ENCODE measurements at regions not wholly inside any gene's neighbourhood (a gene's known extent, or its start where the extent isn't known, plus 50 kb on each side); places are given as distances from the start of the nearest gene placed in this dataset.
"Not testable (repeated sequence)": the region's sequence is repeated elsewhere in the genome, so short reads cannot be mapped to it uniquely, and the experiment has no call there.

DNA sequence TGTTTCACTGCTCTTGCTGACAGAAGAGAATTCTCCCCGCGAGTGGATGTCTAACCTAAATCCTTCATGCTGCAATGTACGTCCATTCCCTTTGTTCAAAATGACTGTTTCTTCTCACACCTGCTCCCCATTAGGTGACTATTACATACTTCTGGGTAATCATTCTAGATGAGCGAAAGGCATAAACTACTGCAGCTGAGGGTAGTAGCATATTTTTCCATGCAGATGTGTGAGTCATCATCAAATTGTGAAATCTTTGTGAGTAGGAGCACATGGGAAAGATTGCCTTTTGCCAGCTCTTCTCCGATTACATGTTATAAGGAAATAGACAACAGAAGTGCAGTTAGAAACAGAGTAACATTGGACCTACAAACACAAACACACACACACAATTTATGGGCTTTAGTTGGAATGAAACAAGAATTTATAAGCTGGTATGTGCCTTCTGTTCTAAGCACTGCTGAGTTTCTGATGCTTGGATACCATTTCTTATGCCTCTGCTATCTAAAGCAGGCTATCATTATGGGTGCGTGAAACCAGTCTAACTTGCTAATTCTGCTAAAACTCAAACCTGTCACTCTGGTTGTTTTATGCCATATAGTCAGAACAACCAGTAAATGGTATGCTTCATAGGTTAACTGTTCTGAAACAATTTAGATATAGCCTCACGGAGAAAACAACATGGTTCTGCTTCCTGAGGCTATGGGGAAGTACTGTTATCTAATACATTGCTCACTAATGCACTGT is 346.9 kb upstream of the PSMD7 start:
- no peak for DNase-seq

GRCh38 chr16:73945631-73946030 is 351.0 kb upstream of the PSMD7 start:
- no peak for DNase-seq

DNA sequence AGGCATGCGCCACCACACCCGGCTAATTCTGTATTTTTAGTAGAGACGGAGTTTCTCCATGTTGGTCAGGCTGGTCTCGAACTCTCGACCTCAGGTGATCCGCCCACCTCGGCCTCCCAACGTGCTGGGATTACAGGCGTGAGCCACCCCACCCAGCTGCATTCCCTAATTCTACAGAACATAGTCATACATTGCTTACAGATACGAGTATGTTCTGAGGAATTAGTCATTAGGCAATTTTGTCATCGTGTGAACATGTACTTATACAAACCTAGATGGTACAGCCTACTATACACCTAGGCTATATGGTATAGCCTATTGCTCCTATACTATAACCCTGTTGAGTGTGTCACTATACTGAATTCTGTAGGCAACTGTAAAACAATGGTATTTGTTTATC is 353.4 kb upstream of the PSMD7 start:
- not testable (repeated sequence) for DNase-seq

GRCh38 chr16:73940786-73941185 is 355.8 kb upstream of the PSMD7 start:
- not testable (repeated sequence) for DNase-seq

DNA sequence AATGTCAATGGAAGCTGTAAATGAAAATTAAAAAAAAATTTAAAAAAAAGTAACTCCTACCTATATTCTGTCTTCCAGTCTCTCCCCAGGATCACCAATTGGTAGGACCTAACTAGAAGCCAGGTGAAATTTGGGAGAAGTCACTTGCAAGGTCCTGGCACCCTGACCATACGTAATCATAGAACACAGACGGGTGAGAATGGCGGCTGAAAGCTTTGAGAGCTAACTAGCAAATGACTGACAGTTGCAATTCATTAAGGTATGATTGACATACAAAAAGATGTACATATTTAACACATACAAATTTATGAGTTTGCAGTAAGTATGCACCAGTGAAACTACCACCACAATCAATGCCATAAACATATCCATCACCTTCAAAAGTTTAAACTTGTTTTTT is 372.7 kb upstream of the PSMD7 start:
- DNase-seq, result no peak

- DNase-seq, result no peak
Observed at GRCh38 chr16:73921295-73921694, 375.3 kb upstream of the PSMD7 start.

DNA sequence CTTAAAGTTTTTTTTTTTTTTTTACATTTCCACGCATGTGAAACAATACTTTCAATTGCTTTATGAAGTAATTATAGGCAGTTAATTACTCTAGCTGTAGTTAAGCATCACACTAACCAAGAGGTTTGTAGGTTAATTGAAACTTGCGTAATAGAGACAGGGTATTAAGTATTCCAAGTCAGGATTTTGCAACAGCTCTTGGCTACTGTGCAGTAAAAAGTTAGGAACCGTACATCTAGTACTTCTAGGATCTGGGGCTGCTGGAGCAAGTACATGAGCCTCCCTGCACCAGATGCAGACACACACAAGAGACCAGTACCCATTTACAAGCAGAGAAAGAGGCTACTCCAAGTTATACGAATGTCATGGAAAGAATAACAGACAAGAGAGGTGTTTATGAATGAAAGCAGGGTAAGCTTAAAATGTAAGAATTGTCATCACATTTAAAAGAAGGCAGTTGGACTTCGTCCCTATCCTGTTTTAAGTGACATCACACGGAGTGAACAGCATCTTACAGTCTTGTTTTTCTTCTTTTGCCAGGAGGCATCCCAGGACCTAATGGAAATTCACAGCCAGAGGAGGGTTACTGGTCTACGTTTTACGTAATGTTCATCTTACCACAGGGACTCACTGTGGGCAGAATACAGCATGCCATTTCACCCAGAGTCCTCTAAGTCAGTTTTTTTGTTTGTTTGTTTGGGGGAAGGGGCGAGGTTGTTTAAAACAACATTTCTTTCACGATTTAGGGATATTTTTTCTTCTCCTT is 379.6 kb upstream of the PSMD7 start:
- no peak for DNase-seq

DNA sequence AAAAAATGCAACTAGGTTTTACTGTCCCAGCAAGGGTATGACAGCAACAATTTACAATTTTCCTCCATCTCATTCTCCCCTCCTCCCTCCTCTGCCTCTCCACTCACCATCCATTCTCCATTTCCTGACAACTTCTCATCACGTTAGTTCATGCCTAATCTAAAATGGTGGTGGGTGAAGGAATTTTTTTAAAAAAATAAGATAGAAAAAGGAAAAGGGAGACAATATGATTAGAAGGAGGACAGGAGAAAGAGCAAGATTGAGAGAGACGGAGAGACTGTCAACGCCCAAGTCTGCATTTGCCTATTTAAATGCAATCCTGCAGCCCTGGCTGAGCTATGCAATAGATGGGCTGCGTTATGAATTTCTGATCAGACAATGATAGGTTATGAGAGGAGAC is 380.7 kb upstream of the PSMD7 start:
- DNase-seq, result no peak

DNA sequence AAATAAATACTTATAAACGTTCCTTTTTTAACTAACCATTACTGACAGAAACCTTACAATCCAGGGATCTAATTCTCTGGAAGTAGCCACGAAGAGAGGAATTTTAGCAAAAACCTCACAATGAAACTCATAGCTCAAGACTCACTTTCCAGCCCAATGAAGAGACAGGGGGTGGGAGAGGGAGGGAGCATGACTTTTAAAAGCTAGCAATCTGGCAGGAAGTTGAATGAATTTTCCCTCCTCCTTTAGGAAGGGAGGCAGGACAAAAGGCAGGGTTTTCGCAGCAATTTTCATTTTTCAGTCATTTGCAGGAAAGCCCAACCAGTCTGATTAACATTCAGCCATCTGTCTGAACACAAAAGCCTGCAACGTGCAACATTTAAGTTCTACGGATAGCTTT is 381.5 kb upstream of the PSMD7 start:
- no peak for DNase-seq

GRCh38 chr16:73912850-73913249 is 383.8 kb upstream of the PSMD7 start:
- no peak for DNase-seq

- DNase-seq, result no peak
Observed at GRCh38 chr16:73912281-73912680, 384.3 kb upstream of the PSMD7 start.

GRCh38 chr16:73909529-73910035 is 387.0 kb upstream of the PSMD7 start:
- no peak for DNase-seq

- DNase-seq, result no peak
Observed at GRCh38 chr16:73891129-73891542, 405.5 kb upstream of the PSMD7 start.

DNA sequence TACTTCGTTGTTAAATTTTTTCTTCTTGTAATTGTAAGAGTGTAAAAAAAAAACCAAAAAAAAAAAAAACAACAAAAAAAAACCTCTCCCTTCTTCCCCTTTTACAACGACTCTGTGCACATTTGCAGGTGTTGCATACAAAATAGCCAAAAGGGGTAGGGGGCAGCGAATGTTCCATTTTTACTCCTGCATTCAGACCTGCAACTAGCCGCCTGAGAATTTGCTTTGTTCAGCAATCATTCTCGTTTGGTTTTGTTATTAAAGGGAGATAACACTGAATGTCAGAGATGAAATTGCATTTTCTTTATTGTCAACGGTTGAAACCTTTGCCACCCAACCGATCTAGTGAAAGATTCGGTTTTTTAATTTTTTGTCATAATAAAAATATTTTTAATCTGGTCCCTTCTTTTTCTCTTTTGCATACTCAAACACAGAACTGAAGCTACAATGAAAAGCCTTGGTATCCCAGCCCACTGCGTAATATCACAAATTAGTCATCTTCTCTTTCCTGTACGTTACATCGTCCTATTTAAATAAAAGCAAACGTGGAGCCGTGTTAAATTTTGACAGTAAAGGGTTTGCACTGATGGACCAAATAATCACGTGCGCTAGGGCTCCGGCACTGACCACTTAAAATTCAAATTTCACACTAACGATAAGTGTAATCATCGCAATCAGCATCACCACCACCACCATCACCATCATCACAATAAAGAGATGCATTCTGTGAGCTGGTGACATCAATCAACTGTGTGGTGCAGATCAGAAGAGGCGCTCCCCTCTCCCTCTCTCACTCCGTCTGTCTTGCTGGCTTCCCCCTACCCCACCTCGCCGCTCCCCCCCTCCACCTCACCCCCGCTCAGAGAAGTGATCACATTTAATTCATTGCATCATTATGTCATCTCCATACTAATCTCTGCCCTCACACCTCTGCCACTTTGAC is 406.2 kb upstream of the PSMD7 start:
- DNase-seq, result no peak

GRCh38 chr16:73888840-73889490 is 407.6 kb upstream of the PSMD7 start:
- DNase-seq, result no peak

DNA sequence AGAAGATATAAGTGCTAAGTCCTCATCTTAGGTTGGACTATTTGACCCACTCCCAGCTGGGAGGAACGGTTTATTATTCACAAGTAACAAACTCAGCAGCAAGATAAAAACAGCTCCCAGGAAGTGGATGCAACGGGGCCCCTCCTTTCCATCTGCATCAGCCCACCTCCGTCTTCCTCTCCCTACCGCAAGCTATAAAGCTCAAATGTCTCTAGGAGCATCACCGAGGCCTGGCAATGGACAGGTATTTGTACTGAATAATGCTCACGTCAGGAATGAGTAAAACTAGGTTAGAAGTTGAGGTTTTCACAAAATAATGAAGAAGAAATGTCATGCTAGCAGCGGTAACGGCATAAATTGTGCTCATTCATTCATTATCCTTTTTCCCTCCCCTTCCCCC is 408.7 kb upstream of the PSMD7 start:
- no peak for DNase-seq

GRCh38 chr16:73886426-73886825 is 410.2 kb upstream of the PSMD7 start:
- DNase-seq, result no peak

GRCh38 chr16:73885319-73885718 is 411.3 kb upstream of the PSMD7 start:
- no peak for DNase-seq

- no peak for DNase-seq
Observed at GRCh38 chr16:73883841-73884240, 412.8 kb upstream of the PSMD7 start.

DNA sequence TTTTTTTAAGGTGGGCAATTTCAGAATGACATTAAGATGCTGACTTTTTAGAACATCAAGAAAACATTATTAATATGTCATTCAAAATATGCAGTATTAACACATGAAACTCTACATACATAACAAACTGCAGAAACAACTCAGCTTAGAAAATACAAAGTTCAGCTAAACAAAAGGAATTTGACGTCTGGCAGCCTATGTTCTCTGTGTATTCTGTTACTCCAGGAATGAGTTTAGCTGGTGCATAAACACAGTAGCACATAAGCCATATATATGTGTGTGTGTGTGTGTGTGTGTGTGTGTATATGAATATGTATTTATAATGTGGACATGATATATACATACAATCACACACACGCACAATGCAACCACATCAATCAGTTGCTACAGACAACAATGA is 413.5 kb upstream of the PSMD7 start:
- DNase-seq, result no peak

DNA sequence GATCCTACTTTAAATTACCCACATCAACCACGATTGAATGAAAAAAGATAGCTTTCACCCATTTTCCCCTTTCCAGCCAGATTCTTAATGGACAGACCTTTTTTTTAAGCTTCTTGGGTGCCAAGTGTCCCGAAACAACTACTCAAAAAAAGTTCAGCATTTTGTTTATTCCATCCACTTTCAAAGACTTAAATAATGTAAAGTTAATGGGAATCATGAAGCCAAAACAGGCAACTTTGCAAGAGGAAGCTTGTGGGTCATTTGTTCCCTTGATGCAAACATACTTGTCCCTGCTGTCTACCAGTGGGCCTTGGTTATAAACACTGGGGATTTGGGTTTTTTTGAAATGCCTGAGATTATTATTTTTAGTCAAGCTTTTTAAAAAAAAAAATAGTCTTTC is 414.0 kb upstream of the PSMD7 start:
- no peak for DNase-seq

DNA sequence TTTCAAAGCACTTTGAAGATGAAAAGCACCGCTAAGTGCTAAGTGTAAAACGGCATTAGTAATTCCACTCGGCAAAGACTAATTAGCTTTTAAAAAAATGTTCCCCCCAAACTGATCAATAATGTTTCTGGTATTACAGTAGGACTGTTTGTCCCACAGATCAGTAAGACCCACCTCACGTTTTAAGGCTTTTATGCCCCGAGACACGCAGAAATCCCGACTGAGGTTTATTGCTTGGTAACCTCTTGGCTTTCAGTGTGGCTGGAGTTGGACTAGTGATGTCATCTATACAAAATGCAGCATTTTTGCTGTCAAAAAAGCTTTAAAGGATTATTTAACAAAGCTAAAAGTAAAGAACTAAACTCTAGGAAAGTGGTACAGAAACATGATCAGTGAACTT is 414.6 kb upstream of the PSMD7 start:
- DNase-seq, result no peak

- no peak for DNase-seq
Observed at GRCh38 chr16:73879621-73880020, 417.0 kb upstream of the PSMD7 start.

All from COR-L47 (cell line).